ENCODE measurements at regions not wholly inside any gene's neighbourhood (a gene's known extent, or its start where the extent isn't known, plus 50 kb on each side); places are given as distances from the start of the nearest gene placed in this dataset.

DNA sequence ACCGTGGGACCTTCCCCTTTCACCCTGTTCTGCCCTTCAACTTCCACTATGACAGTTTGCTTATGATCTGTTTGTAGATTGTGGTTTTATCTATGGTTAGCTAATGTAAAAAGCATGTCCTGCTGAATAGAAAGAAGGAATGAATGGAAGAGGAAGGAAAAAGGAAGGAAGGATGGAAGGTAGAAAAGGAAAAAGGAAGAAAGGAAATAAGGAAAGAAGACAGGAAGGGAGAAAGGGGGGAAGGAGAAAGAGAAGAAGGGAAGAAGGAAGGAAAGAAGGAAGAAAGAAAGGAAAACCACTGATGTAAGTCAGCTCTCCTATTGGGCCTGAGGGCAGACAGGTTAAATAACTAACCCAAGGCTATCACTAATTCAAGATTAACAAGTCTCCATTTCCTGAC lies 319.1 kb upstream of the KLF3 start:
- DNase-seq, result no peak

DNA sequence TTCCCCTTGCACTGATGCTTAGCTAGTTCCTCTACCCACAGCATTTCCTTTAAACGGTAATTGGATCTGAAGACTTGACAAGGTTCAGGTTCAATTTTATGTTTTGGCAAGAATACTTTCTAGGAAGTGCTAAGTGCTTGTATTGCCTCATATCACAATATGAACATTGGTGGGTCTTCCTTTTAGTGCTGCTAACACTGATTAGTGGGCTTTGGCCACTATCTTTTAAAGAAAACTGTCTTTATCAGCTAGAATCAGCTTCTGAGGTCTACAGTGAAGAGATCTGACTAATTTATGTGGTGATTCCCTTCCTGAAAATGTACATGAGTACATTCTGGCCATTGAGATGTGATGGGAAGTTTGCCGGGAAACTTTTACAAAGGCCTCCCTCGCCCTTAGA lies 316.7 kb upstream of the KLF3 start:
- DNase-seq, result no peak

DNA sequence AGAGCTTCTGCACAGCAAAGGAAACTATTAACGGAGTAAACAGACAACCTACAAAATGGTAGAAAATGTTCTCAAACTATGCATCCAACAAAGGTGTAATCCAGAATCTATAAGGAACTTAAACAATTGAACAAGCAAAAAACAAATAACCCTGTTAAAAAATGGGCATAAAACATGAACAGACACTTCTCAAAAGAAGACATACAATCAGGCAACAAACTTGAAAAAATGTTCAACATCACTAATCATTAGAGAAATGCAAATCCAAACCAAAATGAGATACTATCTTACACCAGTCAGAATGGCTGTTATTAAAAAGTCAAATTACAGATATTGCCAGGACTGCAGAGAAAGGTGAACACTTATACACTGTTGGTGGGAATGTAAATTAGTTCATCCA lies 309.6 kb upstream of the KLF3 start:
- no peak for DNase-seq

DNA sequence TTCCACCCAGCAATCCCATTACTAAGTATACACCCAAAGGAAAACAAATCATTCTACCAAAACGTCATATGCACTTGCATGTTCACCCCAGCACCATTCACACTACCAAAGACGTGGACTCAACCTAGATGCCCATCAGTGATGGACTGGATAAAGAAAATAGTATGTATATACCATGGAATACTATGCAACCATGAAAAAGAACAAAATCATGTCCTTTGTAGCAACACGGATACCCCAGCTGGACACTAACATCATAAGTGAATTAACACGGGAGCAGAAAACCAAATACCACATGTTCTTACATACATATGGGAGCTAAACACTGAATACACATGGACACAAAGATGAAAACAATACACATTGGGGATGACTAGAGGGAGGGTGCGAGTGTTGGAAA lies 309.1 kb upstream of the KLF3 start:
- DNase-seq, result no peak

DNA sequence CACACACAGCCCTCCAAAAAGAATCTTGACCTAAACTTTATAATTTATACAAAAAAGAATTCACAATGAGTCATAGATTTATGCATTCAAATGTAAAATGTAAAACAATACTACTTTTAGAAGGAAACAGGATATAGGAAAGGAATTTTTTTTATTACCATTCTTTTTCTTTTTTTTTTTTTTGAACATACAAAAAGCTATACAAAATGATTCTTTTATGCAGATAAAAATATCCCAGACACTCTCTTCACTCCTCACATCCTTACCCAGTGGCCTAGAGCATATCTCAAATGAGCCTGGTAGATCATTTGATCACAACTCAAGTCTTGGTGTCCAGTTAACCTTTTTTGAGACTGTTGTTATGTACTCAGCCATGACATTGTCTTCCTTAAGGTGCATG lies 307.3 kb upstream of the KLF3 start:
- no peak for DNase-seq

DNA sequence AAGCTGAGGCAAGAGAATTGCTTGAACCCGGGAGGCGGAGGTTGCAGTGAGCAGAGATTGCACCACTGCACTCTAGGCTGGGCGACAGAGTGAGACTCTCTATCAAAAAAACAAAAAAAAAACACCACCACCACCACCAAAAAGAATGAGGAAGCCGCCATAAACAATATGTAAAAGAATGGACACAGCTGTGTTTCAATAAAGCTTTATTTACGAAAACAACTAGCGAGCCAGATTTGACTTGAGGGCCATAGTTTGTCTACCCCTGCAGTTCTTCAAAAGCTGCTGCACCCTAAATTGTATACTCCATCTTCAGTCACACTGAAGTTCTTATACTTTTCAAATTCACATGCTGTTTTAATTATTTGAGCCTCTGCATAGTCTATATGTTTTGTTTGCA lies 306.5 kb upstream of the KLF3 start:
- DNase-seq, result no peak

DNA sequence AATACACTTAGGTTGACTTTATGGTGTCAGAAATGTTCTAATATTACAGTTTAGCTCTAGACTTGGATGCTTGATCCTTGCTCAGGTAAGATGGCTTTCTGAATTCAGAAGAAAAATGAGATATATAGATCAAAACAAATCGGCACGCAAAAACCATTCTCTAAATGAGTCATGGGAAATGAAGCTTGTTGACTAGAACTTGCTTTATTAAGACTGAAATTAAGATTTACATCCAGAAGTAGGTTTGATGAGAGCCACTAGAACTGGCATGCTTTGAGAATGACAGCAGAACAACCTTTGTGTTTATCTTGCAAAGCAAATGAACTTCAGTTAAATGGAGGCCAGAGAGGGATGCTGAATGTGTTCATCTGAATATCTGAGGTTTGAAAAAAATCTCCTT lies 304.9 kb upstream of the KLF3 start:
- DNase-seq, result no peak

DNA sequence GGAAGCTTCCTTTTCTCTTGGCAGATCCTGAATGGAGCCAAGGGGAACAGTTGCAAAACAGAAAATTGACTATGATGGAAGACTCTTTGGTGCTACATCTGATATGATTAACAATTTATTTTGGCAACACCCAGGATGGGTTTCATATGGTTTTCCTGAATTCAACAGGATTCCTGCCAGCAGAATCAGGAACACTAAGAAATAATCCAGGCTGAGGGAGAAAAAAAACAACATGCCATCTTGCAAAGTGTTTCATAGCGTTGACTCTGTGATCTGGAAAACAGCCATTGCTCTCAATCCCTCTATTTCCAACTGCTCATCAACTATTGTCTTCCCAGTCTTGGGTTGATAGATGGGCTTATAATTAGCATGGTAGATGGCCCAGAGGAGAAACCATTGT lies 303.8 kb upstream of the KLF3 start:
- DNase-seq, result no peak

DNA sequence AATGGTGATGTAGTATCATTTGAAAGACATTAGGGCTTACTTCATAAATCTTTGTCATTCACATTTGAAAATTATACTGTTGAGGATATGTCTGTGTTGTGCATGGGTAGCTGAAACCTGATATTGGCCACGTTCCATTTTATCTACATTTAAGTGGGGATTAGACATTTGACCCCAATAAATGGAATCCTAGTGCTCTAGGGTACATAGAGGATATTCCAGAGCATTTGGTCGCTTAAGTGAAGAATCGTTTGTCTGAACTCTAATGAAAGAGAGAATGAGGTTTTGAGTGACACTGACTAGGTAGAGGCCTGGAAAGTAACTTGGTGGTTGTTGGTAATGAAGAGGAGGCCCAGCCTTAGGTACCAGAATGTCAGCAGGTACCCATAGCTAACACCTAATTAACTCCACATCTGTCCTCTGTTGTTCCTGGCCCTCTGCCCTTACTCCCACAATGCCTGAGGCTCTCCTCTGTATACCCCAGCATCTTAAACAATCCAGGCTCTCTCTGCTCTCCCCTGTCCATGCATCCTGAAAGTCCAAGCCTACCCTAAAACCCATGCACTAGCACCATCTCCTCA lies 299.5 kb upstream of the KLF3 start:
- no peak for DNase-seq

DNA sequence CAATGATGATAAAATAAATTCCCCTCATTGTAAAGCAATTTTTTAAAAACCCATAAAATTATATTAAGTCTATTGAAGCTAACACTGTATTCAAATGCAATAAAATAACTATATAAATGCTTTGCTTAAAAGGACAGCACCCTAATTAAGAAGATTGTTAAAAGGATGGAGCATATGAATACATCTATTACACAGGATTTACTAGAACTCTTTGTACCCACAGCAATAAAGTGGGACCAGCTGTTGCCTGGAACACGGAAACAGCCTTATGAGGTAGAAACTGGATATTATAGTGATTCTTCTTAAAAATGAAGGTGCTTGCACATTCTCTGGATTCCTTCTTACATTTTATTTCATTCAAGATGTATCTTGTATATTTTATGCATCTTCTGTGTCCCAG lies 298.7 kb upstream of the KLF3 start:
- DNase-seq, result no peak

DNA sequence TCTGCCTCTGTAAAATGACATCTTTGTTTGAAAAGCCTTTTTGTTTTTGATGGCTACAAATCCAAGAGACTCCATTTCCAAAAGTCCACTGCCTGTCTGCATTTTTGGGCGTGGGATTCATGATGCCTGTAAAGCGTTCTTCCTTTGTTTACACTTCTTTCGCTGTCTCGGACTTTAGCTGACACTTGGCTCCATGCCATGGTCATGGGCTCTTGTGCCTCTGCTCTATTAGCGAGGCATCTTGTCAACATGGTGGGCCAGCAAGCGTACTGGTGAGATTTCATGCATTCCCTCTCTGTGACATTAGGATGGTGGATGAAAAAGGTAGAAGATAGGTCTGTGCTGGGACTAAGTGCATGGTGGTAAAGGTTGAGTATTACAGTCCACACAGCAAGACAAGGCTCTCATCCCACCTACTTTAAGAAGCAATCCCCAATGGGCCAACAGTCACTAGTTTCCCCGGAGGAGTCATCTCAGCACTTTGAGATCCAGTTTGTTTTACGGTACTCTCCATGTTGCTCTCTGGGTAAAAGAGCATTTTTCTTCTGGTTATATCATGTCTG lies 298.2 kb upstream of the KLF3 start:
- no peak for DNase-seq

DNA sequence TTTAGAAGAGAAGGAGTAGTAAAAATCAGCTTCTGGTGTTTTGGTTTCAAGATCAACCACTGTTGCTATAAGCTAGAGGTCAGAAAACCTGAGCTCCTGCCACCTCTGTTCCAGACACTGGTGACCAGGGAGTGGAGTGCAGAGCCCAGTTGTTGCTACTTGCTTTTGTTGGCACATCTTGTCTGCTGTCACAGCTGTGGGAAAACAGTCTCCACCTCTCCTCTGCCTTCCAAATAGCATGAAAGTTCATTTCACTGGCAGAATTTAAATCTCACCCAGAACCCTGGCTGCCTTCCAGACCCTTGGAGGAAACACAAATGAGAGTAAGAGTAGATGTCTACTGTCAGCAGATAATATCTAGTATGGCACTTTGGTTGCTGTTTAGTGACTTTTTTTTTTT lies 297.5 kb upstream of the KLF3 start:
- DNase-seq, result no peak

DNA sequence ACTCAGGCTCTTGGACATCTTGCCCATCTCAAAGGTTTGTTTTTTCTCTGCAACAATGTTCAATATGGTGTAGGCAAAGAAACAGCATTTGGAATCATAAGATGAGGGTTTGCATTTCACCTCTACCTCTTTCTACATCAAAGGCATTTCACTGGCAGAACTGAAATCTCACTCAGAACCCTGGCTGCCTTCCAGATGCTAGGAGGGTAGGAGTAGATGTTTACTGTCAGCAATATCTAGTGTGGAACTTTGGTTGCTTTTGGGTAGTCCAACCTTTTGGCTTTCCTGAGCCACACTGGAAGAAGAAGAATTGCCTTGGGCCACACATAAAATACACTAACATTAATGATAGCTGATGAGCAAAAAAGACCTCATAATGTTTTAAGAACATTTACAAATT lies 297.0 kb upstream of the KLF3 start:
- no peak for DNase-seq

DNA sequence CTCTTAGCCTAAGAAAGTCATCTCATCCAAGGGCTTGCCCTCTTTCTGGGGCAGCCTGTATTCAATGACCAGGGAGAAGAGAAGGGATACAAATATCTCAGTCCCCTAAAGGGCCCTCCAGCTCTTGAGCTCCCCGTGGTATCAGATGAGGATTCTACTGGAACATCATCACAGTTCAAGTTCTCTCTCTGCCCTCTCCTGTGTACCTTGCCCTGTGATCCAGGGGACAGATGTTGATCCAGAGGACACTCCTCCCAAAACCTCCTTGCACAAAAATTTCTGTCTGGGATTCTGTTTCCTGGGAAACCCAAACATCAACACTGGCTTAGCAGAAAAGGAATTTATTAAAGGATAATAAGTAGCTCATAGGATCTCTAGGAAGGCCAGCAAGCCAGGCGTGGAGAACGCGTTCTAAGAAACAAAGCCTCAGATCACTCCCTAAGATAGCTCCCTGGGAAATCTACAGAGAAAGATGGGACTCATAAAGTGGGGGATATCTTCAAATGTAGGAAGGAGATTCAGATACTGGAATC lies 296.3 kb upstream of the KLF3 start:
- no peak for DNase-seq

DNA sequence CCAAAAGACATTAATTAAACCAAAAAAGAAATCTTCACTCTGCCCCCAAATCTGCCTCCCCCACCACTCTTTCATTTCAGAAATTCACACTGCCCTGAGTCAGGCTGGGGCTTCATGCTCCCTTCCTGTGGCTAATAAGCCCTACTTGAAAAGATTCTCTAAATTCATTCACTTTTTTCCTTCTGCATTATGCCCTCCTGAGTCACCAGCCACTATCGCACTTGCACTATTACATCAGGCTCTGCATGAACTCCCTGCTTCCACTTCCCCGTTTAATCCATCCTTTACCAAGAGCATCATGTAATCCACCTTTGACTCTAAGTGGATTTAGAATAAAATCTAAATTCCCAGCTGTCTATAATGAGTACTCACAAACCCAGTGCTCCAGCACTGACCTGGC lies 295.4 kb upstream of the KLF3 start:
- no peak for DNase-seq

DNA sequence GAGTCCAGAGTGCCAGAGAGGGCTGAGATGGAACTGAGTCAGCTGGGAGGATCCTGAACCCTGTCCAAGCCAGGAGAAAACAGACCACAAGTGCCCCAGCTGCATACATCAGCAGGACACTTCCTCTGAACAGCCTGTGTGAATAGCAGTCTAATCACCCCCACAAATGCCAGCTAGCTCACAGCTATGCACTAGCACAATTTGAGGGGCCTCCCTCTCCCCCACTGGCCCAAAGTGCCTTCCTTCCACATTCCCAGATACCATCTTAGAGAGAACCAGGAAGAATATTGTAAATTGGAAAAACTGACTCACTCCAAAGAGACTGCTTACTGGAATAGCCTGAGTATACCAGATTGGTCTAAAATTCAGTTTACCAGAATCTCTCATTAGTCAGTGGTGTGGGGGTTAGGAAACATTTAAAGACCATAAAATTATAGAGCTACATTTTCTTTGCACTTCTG lies 292.6 kb upstream of the KLF3 start:
- no peak for DNase-seq

DNA sequence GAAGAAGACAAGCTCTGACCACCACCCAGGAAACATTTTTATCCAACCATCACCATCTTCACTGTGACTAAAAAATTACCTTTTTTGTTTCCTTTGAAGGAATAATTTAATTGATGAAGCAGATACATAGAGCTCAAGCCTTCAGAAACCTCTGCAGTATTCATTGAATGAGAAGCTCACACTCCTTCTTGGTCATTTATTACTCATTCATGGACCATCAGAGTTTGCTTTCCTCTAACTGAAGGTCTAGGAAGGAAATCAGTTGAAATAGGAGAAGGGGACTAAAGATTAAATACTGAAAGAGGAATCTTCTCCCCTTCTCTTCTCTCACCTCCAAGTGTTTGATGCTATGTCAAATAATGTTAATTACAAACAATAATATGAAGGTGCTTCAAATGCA lies 290.6 kb upstream of the KLF3 start:
- DNase-seq, result no peak

DNA sequence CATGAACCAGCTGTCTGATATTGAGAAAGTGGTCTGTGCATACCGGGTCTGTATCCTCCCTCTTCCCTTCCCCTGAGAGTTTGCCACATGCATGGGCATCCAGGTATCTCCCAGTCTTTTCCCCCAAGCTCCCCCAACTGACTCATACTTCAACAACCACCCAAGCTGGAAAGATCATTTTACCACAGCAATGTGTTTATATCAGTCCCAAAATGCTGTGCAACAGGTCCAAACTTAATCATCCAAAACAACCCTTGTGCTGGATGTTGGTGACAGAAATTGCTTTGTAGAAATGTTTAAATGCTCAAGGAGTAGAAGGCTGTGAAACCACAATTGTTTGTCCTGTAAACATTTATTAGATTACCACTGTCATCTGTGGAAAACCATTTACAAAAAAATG lies 286.8 kb upstream of the KLF3 start:
- DNase-seq, result no peak

DNA sequence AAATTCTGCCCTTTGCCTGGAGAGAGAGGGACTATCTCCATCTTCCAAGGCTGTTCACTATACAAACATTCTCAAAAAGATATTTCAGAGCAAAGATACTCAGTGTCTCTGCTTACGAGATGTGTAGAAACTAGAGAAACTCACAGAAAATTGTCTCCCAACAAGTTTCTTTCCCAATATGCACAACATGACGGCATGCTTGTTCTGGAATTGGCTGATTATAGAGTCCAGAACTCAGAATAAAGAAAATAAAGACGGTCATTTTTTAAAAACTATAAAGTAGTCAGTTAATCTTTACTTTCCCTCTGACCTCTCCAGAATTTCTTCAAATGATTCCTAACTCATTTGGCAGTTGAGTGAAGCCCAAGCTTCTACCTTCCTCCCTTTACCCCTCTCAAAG lies 285.5 kb upstream of the KLF3 start:
- DNase-seq, result no peak

DNA sequence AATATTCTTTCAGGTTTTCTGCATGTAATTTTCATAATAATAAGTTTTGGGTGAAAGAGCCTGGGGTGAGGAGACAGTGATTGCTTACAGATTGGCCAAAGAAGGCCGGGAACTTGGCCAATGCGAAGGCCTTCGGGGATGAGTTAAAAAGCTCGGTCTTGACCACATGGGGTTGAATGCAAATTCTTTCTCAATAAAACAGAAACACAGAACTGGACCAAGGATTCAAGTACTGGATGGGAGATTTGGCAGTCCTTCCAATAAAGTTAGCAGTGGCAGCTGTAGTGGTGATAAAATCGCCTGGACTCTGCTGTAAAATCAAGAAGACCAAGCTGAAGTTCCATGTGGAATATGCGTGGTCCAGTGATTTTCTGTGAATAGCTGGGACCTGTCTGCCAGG lies 282.2 kb upstream of the KLF3 start:
- DNase-seq, result no peak

DNA sequence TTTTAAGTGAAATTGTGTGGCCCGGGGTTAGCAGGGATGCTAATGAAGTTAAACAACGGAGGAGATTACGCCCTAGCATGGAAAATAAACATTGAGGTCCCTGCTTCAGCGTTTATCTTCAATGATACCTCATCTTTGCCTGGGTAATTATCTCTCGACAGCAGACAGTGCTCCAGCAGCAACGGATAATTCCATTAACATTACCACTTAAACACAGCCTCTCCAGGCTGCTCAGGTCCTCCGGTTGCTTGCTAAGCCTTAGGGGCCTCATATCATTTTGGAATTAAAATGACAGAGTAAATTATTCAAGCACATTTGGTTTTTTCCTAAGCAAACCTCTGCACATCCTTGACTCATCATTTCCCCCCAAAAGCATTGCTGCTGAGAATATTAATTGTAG lies 281.5 kb upstream of the KLF3 start:
- DNase-seq, result no peak

DNA sequence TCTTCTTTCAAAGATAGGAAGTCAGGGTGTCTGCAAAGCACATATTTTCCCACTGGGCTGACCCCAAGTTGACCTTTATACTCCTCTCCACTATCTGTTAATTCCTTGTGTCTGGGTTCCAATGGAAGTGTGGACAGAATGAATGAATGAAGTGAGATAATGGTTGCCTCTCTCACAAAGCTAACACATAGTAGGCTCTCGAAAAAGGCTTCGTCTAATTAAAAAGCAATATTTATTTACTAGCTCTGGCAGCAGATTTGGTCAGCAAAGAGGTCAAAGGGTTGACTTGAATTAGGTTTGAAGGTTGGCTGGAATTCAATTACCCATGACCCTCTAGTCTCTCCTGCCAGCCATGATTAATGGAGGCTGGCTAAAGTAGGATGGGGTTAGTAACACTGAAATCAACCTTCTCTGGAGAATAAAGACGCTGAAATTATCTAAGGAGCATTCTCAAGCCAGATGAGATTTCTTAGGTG lies 280.3 kb upstream of the KLF3 start:
- no peak for DNase-seq

DNA sequence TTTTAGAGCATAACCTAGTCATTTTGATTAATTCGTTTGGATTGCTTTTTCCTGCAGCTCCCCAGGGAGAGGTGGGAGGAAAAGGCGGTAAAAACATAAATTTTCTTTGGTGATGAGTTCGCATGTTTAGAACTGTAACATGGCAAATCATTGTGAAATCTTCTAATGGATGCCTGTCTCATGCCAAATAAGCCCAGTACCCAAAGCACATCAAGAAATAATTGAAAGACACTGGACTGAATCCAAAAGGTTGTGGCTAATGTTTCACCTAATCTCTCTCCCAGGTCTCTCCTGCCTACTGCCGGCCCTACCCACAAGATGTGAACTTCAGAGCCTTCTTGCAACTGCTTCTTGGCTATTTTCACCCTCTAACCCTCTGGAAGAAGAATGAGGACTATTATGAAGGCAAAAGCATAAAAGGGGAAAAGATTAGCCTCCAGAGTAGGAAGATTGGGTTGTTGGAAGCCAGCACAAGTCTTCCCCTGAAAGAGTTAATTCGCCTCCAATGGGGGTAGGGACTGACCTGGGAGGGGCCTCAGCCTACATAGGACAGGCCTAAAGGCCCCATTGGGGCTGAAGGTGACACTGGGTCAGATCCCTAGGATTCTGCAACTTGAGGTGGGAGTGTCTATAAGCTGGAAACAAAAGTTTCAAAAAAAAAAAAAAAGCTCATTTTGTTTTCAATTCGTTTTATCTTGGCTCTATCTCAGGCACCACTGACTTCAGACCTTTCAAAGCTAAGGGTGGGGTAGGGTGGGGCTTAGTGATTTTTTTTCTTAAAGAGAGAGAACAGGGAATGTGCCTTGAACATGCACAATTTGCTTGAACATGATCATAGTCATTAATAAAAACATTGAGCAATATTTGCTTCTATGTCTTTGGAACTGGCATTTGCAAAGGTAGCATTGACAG lies 278.6 kb upstream of the KLF3 start:
- DNase-seq, result no peak

DNA sequence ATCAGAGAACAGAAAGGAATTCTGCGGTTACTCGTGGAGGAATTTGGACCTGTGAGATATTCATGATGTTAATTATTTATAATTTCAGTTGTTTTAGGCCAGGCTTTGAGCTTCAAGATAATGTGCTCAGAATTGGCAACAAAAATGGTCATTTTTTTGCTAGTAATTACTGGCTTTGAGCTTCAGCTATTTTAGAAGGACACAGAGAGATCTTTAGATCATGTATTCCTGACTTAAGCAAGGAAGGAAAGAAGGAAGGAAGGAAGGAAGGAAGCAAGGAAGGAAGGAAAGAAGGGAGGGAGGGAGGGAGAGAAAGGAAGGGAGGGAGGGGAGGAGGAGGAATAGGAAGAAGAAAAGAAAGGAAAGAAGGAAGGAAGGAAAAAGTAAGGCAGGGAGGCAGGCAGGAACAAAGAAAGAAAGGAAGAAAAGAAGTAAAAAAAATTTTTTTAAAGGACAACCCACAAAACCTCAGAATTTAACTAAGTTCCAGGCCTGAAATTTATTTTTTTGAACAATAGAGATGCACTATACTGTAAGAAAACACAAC lies 277.9 kb upstream of the KLF3 start:
- DNase-seq, result no peak

All from DMS153 (cell line).